Transverse colon (tissue), 4 donors: ENCODE measurements at regions not wholly inside any gene's neighbourhood (a gene's known extent, or its start where the extent isn't known, plus 50 kb on each side); places are given as distances from the start of the nearest gene placed in this dataset.

ENCODE experiments used
- DNase-seq: peaks from one replicate; pipeline ENCODE4 v3.0.0-alpha.2; 2019
- H3K27ac ChIP-seq, 4 donors: fragments of 200-600 bp; sonication (generic); 2 replicates each; pipeline ENCODE4 v1.5.1; 2016 to 2018; ENCODE audit warnings: inconsistent platforms in 4 of 4
- H3K27me3 ChIP-seq: fragments of 200-600 bp; sonication (generic); 2 replicates; pipeline ENCODE4 v1.5.1; 2017; ENCODE audit warnings: inconsistent platforms
- H3K36me3 ChIP-seq, 4 donors: fragments of 200-600 bp; sonication (generic); 2 replicates each; pipeline ENCODE4 v1.5.1; 2017 to 2019; ENCODE audit warnings: inconsistent platforms in 4 of 4
- H3K4me1 ChIP-seq, 4 donors: fragments of 200-600 bp; sonication (generic); 2 replicates each; pipeline ENCODE4 v1.5.1; 2017 to 2020; ENCODE audit warnings: inconsistent platforms in 4 of 4
- H3K4me3 ChIP-seq, 4 donors: fragments of 200-600 bp; sonication (generic); 1 replicate in 1 of 4; 2 replicates in 3 of 4; pipeline versions ENCODE4 v1.5.1 to v1.6.1; 2017 to 2019; ENCODE audit warnings: inconsistent platforms in 4 of 4
- H3K9me3 ChIP-seq, 2 donors: fragments of 200-600 bp; sonication (generic); 2 replicates each; pipeline ENCODE4 v1.5.1; 2017 to 2019; ENCODE audit warnings: inconsistent platforms in 2 of 2
- CTCF ChIP-seq, 5 experiments: fragments of 200-600 bp in 3 of 5; fragments of 450-650 bp in 2 of 5; sonication (generic) in 3 of 5; IDR thresholded peaks; 1 replicate in 2 of 5; 2 replicates in 3 of 5; pipeline ENCODE4 v1.5.1; 2016 to 2017; ENCODE audit warnings: antibody characterized with exemption in 5 of 5, inconsistent platforms in 3 of 5, mild to moderate bottlenecking in 2 of 5, moderate library complexity in 1 of 5
- EP300 ChIP-seq: sonication (generic); formaldehyde crosslinking; IDR thresholded peaks from one replicate; pipeline ENCODE4 v1.6.1; 2017; ENCODE audit warnings: antibody characterized with exemption, low read depth
- POLR2A ChIP-seq: fragments of 450-650 bp; IDR thresholded peaks from one replicate; pipeline ENCODE4 v1.6.1; 2016; ENCODE audit warnings: antibody characterized with exemption, mild to moderate bottlenecking, moderate library complexity
- POLR2AphosphoS5 ChIP-seq, 3 donors: sonication (generic); formaldehyde crosslinking; IDR thresholded peaks; one replicate each; pipeline ENCODE4 v1.6.1; 2016; ENCODE audit warnings: antibody characterized with exemption in 3 of 3
- WGBS, 2 donors: methylation state at CpG; one replicate each; pipeline ENCODE4 v1.1.5; 2018; ENCODE audit warnings: low coverage in 1 of 2; 5-methylcytosine and 5-hydroxymethylcytosine counted together
- in situ Hi-C, 4 donors: fragments of 200-750 bp; cut with MboI; loops; one replicate each; pipeline versions ENCODE4 v1.15.0 to v1.15.1; 2017; ENCODE audit warnings: low sequenced_read_pairs in 3 of 4, low pct_ligation_motif_present in 1 of 4, low pct_unique_long_range_greater_than_20kb in 1 of 4
- intact Hi-C: fragments of 100-400 bp; cut with DNase I; formaldehyde crosslinking; loops from one replicate; pipeline ENCODE4 v1.15.1; 2023; ENCODE audit warnings: low total_unique reads

GRCh38 chr18:2114289-2114688 lies 457.0 kb downstream of the METTL4 start:
- H3K36me3 ChIP-seq: no peaks in the 10 kb centered on the region
- no peak overlapping the region for H3K4me3 ChIP-seq
- no peaks in the 10 kb centered on the region for H3K4me1 ChIP-seq
- no peak for DNase-seq
- TF ChIP-seq EP300: no peak
- TF ChIP-seq POLR2A: no peak
- TF ChIP-seq CTCF (IDR thresholded peaks at IDR 0.05): no peak
- TF ChIP-seq POLR2AphosphoS5 (IDR thresholded peaks at IDR 0.05): no peak
- no peaks in the 10 kb centered on the region for H3K27me3 ChIP-seq
- H3K9me3 ChIP-seq: no peaks in the 10 kb centered on the region
- H3K27ac ChIP-seq: no peak overlapping the region
- in situ Hi-C loops (loop anchor here in 2 of 4 donors (25.0 kb wide), 2 partner anchors 398 to 423 kb away; no protein-coding TSS in a partner anchor), intact Hi-C loops (no loop called here)
- WGBS, 2 donors: 30 to 50% methylated on average over 2 of the region's 2 CpGs

GRCh38 chr18:2114765-2115164 lies 456.5 kb downstream of the METTL4 start:
- WGBS, 2 donors: 65 to 67% methylated on average over 4 of the region's 4 CpGs
- no peaks in the 10 kb centered on the region for H3K27me3 ChIP-seq
- no peak overlapping the region for H3K27ac ChIP-seq
- H3K4me3 ChIP-seq: no peak overlapping the region
- intact Hi-C loops: no loop called here
- H3K9me3 ChIP-seq: no peaks in the 10 kb centered on the region
- TF ChIP-seq CTCF (IDR thresholded peaks at IDR 0.05) (no peak), POLR2A (no peak), POLR2AphosphoS5 (IDR thresholded peaks at IDR 0.05) (no peak), EP300 (no peak)
- no peaks in the 10 kb centered on the region for H3K36me3 ChIP-seq
- no peaks in the 10 kb centered on the region for H3K4me1 ChIP-seq
- no peak for DNase-seq
- in situ Hi-C loops: loop anchor here in 2 of 4 donors (25.0 kb wide), 2 partner anchors 398 to 423 kb away; no protein-coding TSS in a partner anchor

- intact Hi-C loops: no loop called here
- Histone ChIP-seq H3K4me1 (no peaks in the 10 kb centered on the region), H3K36me3 (no peaks in the 10 kb centered on the region), H3K4me3 (no peak overlapping the region), H3K9me3 (no peaks in the 10 kb centered on the region), H3K27ac (no peak overlapping the region), H3K27me3 (no peaks in the 10 kb centered on the region)
- 58 to 59% methylated on average over 3 of the region's 3 CpGs for WGBS, 2 donors
- no peak for DNase-seq
- in situ Hi-C loops: loop anchor here in 2 of 4 donors (25.0 kb wide), 2 partner anchors 391 to 416 kb away; no protein-coding TSS in a partner anchor
- no peak for TF ChIP-seq POLR2AphosphoS5 (IDR thresholded peaks at IDR 0.05)
- no peak for TF ChIP-seq CTCF (IDR thresholded peaks at IDR 0.05)
- no peak for TF ChIP-seq EP300
- TF ChIP-seq POLR2A: no peak
These were observed 450.1 kb downstream of the METTL4 start for GRCh38 chr18:2121224-2121623.

GRCh38 chr18:2123077-2123476 lies 448.2 kb downstream of the METTL4 start:
- Histone ChIP-seq H3K9me3 (no peaks in the 10 kb centered on the region), H3K4me3 (no peak overlapping the region), H3K36me3 (no peaks in the 10 kb centered on the region), H3K4me1 (no peaks in the 10 kb centered on the region), H3K27ac (no peak overlapping the region), H3K27me3 (no peaks in the 10 kb centered on the region)
- DNase-seq: no peak
- 80 to 85% methylated on average over 2 of the region's 2 CpGs for WGBS, 2 donors
- in situ Hi-C loops (loop anchor here in 2 of 4 donors (25.0 kb wide), 2 partner anchors 389 to 414 kb away; no protein-coding TSS in a partner anchor), intact Hi-C loops (no loop called here)
- TF ChIP-seq POLR2AphosphoS5 (IDR thresholded peaks at IDR 0.05): no peak
- no peak for TF ChIP-seq POLR2A
- TF ChIP-seq CTCF (IDR thresholded peaks at IDR 0.05): no peak
- no peak for TF ChIP-seq EP300
